GM23338 (cell line): ENCODE measurements at regions not wholly inside any gene's neighbourhood (a gene's known extent, or its start where the extent isn't known, plus 50 kb on each side); places are given as distances from the start of the nearest gene placed in this dataset.

ENCODE experiments used
- ATAC-seq: fragments of 200-7000 bp; cut with Tn5 transposase; 3 replicates; pipeline ENCODE4 v1.9.1; 2020
- DNase-seq: peaks from one replicate; pipeline ENCODE4 v3.0.0-alpha.2; 2015; ENCODE audit warnings: low spot score
- H2AFZ ChIP-seq: fragments of 200-600 bp; sonication (generic); 2 replicates; pipeline ENCODE4 v1.8.0; 2016; ENCODE audit warnings: antibody characterized with exemption, mild to moderate bottlenecking, moderate library complexity
- H3F3A ChIP-seq: fragments of 200-600 bp; sonication (generic); replicated peaks from 2 replicates; pipeline ENCODE4 v1.8.0; 2017; ENCODE audit warnings: antibody characterized with exemption, mixed run types, low read depth
- H3K27ac ChIP-seq: fragments of 200-600 bp; sonication (generic); 2 replicates; pipeline ENCODE4 v1.6.1; 2016; ENCODE audit warnings: low read depth
- H3K27me3 ChIP-seq: fragments of 200-600 bp; sonication (generic); 2 replicates; pipeline ENCODE4 v1.8.0; 2016; ENCODE audit warnings: mild to moderate bottlenecking, mixed run types, moderate library complexity; ENCODE audit not compliant: insufficient read depth
- H3K36me3 ChIP-seq: fragments of 200-600 bp; sonication (generic); 2 replicates; pipeline ENCODE4 v1.8.0; 2016; ENCODE audit warnings: mild to moderate bottlenecking; ENCODE audit not compliant: insufficient read depth
- H3K4me1 ChIP-seq: fragments of 200-600 bp; sonication (generic); 2 replicates; pipeline ENCODE4 v1.8.0; 2016; ENCODE audit warnings: mild to moderate bottlenecking, moderate library complexity; ENCODE audit not compliant: insufficient read depth
- H3K4me2 ChIP-seq: fragments of 200-600 bp; sonication (generic); 2 replicates; pipeline ENCODE4 v1.7.1; 2017; ENCODE audit warnings: mixed run types
- H3K4me3 ChIP-seq: fragments of 200-600 bp; sonication (generic); 2 replicates; pipeline ENCODE4 v1.6.1; 2016; ENCODE audit warnings: mixed run types
- H3K79me2 ChIP-seq: fragments of 200-600 bp; sonication (generic); replicated peaks from 2 replicates; pipeline ENCODE4 v1.8.0; 2017; ENCODE audit warnings: mild to moderate bottlenecking; ENCODE audit not compliant: insufficient read depth
- H3K9me2 ChIP-seq: fragments of 200-600 bp; sonication (generic); 2 replicates; pipeline ENCODE4 v1.8.0; 2017; ENCODE audit not compliant: insufficient read depth
- H4K20me1 ChIP-seq: fragments of 200-600 bp; sonication (generic); replicated peaks from 2 replicates; pipeline ENCODE4 v1.8.0; 2017; ENCODE audit warnings: mild to moderate bottlenecking; ENCODE audit not compliant: insufficient read depth
- H3K27ac Mint-ChIP-seq: 2 replicates; pipeline ENCODE4 v1.8.0; 2020; ENCODE audit warnings: inconsistent platforms, mild to moderate bottlenecking, moderate library complexity, mixed read lengths
- H3K27me3 Mint-ChIP-seq: 3 replicates; pipeline ENCODE4 v1.8.0; 2022; ENCODE audit warnings: low read depth, mild to moderate bottlenecking, moderate library complexity, mixed read lengths, inconsistent platforms; ENCODE audit not compliant: insufficient read depth, poor library complexity
- H3K36me3 Mint-ChIP-seq: 3 replicates; pipeline ENCODE4 v1.8.0; 2021; ENCODE audit warnings: low read depth, mild to moderate bottlenecking, inconsistent platforms, moderate library complexity, mixed read lengths
- H3K4me1 Mint-ChIP-seq: 3 replicates; pipeline ENCODE4 v1.8.0; 2020; ENCODE audit warnings: mild to moderate bottlenecking, inconsistent platforms, mixed read lengths
- H3K4me3 Mint-ChIP-seq: 3 replicates; pipeline ENCODE4 v1.8.0; 2021; ENCODE audit warnings: moderate library complexity, mild to moderate bottlenecking, inconsistent platforms, mixed read lengths
- H3K9me3 Mint-ChIP-seq: 3 replicates; pipeline ENCODE4 v1.8.0; 2020; ENCODE audit warnings: moderate library complexity, mild to moderate bottlenecking, inconsistent platforms, mixed read lengths
- CREB1 ChIP-seq: fragments of 250-450 bp; sonication (Bioruptor Pico); IDR thresholded peaks from 2 replicates; pipeline ENCODE4 v1.5.0; 2020; ENCODE audit warnings: low read depth, mild to moderate bottlenecking, moderate library complexity
- CTCF ChIP-seq, 2 experiments: fragments of 200-600 bp in 1 of 2; sonication (generic) in 1 of 2; conservative IDR thresholded peaks; 2 replicates each; pipeline versions ENCODE4 v1.5.1 to v1.6.1; 2016 to 2017; ENCODE audit warnings: antibody characterized with exemption in 2 of 2, low read depth in 2 of 2, mild to moderate bottlenecking in 2 of 2, moderate library complexity in 1 of 2
- ETS1 ChIP-seq: IDR thresholded peaks from 2 replicates; pipeline ENCODE4 v1.6.1; 2016; ENCODE audit warnings: antibody characterized with exemption
- EZH2 ChIP-seq: fragments of 200-600 bp; sonication (generic); IDR thresholded peaks from one replicate; pipeline ENCODE4 v1.8.0; 2017; ENCODE audit warnings: antibody characterized with exemption, mild to moderate bottlenecking, low read depth; ENCODE audit not compliant: unreplicated experiment
- EZH2phosphoT487 ChIP-seq: fragments of 200-600 bp; sonication (generic); IDR thresholded peaks from one replicate; pipeline ENCODE4 v1.8.1; 2018; ENCODE audit warnings: antibody characterized with exemption; ENCODE audit not compliant: unreplicated experiment
- JUNB ChIP-seq: IDR thresholded peaks from one replicate; pipeline ENCODE4 v1.6.1; 2016; ENCODE audit warnings: antibody characterized with exemption; ENCODE audit not compliant: unreplicated experiment
- NANOG ChIP-seq: IDR thresholded peaks from 2 replicates; pipeline ENCODE4 v1.6.1; 2016; ENCODE audit warnings: antibody characterized with exemption, borderline replicate concordance
- POLR2AphosphoS5 ChIP-seq: IDR thresholded peaks from 2 replicates; pipeline ENCODE4 v1.6.1; 2016; ENCODE audit warnings: antibody characterized with exemption, low read depth
- REST ChIP-seq: IDR thresholded peaks from one replicate; pipeline ENCODE4 v1.6.1; 2018; ENCODE audit warnings: antibody characterized with exemption; ENCODE audit not compliant: unreplicated experiment
- STAT1 ChIP-seq: IDR thresholded peaks from one replicate; pipeline ENCODE4 v1.6.1; 2016; ENCODE audit warnings: antibody characterized with exemption; ENCODE audit not compliant: unreplicated experiment
- ZNF114 ChIP-seq: fragments of 250-450 bp; sonication (Bioruptor Pico); IDR thresholded peaks from 2 replicates; pipeline ENCODE4 v1.5.0; 2020; ENCODE audit warnings: mild to moderate bottlenecking, moderate library complexity
- ZNF331 ChIP-seq: fragments of 250-450 bp; sonication (Bioruptor Pico); IDR thresholded peaks from 2 replicates; pipeline ENCODE4 v1.5.0; 2020; ENCODE audit warnings: low read depth, mild to moderate bottlenecking, moderate library complexity
- ZNF462 ChIP-seq: fragments of 250-450 bp; sonication (Bioruptor Pico); IDR thresholded peaks from 2 replicates; pipeline ENCODE4 v1.5.0; 2020; ENCODE audit warnings: mild to moderate bottlenecking, moderate library complexity

GRCh38 chr2:149719695-149720094 lies 132.1 kb upstream of the MMADHC start:
- Histone ChIP-seq H3K9me2 (peaks cover 29% of the 10 kb centered on the region; the same call in 1 of the 2 replicates), H3K4me1 (peaks cover 10% of the 10 kb centered on the region; the same call in 1 of the 2 replicates), H4K20me1 (no peaks in the 10 kb centered on the region), H3K4me2 (no peak overlapping the region), H3K27me3 (no peaks in the 10 kb centered on the region), H2AFZ (no peak overlapping the region), H3K36me3 (no peaks in the 10 kb centered on the region), H3K27ac (no peak overlapping the region), H3K79me2 (no peaks in the 10 kb centered on the region), H3F3A (no peaks in the 10 kb centered on the region), H3K4me3 (no peak overlapping the region)
- no peak overlapping the region for H3K4me3 Mint-ChIP-seq
- no peaks in the 10 kb centered on the region; the same call in 2 of the 3 replicates for H3K9me3 Mint-ChIP-seq
- no peak for ATAC-seq
- peaks cover 12% of the 10 kb centered on the region; the same call in 2 of the 3 replicates for H3K4me1 Mint-ChIP-seq
- H3K27ac Mint-ChIP-seq: no peak overlapping the region
- no peaks in the 10 kb centered on the region for H3K27me3 Mint-ChIP-seq
- TF ChIP-seq CTCF (conservative IDR thresholded peaks at IDR 0.05; ENCODE audit: low read depth in 2 of 2) (no peak), EZH2phosphoT487 (no peak), ZNF114 (CRISPR knock-in tag) (no peak), REST (no peak), STAT1 (no peak), JUNB (no peak), ZNF331 (CRISPR knock-in tag) (no peak), POLR2AphosphoS5 (no peak), EZH2 (no peak), NANOG (no peak), ZNF462 (no peak), ETS1 (no peak), CREB1 (CRISPR knock-in tag) (no peak)
- no peaks in the 10 kb centered on the region for H3K36me3 Mint-ChIP-seq
- DNase-seq: no peak
